Frontal cortex (tissue), 3 donors: ENCODE measurements at regions not wholly inside any gene's neighbourhood (a gene's known extent, or its start where the extent isn't known, plus 50 kb on each side); places are given as distances from the start of the nearest gene placed in this dataset.
"Not testable (repeated sequence)": the region's sequence is repeated elsewhere in the genome, so short reads cannot be mapped to it uniquely, and the experiment has no call there.

ENCODE experiments used
- DNase-seq, 2 donors: peaks; one replicate each; pipeline ENCODE4 v3.0.0; 2012; ENCODE audit warnings: low spot score in 2 of 2
- FAIRE-seq: peaks from 2 replicates; lab custom pipeline; 2012; peaks lifted over from hg19 to GRCh38; lab: Jason Lieb, UNC
- donor health status: control.
- donor health status: control.
- donor health status: control.

- FAIRE-seq (no peak), DNase-seq (no peak)
These were observed 323.9 kb upstream of the RND3 start for GRCh38 chr2:150811259-150811855.

GRCh38 chr2:150809103-150809502 lies 321.6 kb upstream of the RND3 start:
- FAIRE-seq (no peak), DNase-seq (no peak)

- DNase-seq = no peak
- no peak for FAIRE-seq
These were observed 318.9 kb upstream of the RND3 start for GRCh38 chr2:150806336-150806735.

GRCh38 chr2:150803689-150804398 lies 316.4 kb upstream of the RND3 start:
- DNase-seq = no peak
- no peak for FAIRE-seq

- FAIRE-seq (no peak), DNase-seq (no peak)
These were observed 315.2 kb upstream of the RND3 start for GRCh38 chr2:150802635-150803034.

- FAIRE-seq, DNase-seq: not testable (repeated sequence)
These were observed 308.8 kb upstream of the RND3 start for GRCh38 chr2:150796236-150796635.

GRCh38 chr2:150792780-150793300 lies 305.4 kb upstream of the RND3 start:
- DNase-seq (no peak), FAIRE-seq (no peak)

- FAIRE-seq = no peak
- no peak for DNase-seq
These were observed 304.1 kb upstream of the RND3 start for GRCh38 chr2:150791567-150791966.

- FAIRE-seq (no peak), DNase-seq (no peak)
These were observed 302.0 kb upstream of the RND3 start for GRCh38 chr2:150789376-150789905.

GRCh38 chr2:150788426-150789140 lies 301.1 kb upstream of the RND3 start:
- DNase-seq (no peak), FAIRE-seq (no peak)

- DNase-seq = no peak
- FAIRE-seq = no peak
These were observed 300.1 kb upstream of the RND3 start for GRCh38 chr2:150787353-150788093.

- DNase-seq (no peak), FAIRE-seq (no peak)
These were observed 296.9 kb upstream of the RND3 start for GRCh38 chr2:150784389-150784788.

- no peak for DNase-seq
- FAIRE-seq = no peak
These were observed 296.4 kb upstream of the RND3 start for GRCh38 chr2:150783896-150784295.

- FAIRE-seq (no peak), DNase-seq (no peak)
These were observed 295.5 kb upstream of the RND3 start for GRCh38 chr2:150783015-150783414.

GRCh38 chr2:150782613-150783012 lies 295.1 kb upstream of the RND3 start:
- DNase-seq (no peak), FAIRE-seq (no peak)

GRCh38 chr2:150781142-150781541 lies 293.7 kb upstream of the RND3 start:
- FAIRE-seq (no peak), DNase-seq (no peak)

GRCh38 chr2:150778828-150779227 lies 291.4 kb upstream of the RND3 start:
- FAIRE-seq (no peak), DNase-seq (no peak)

- FAIRE-seq = no peak
- DNase-seq = no peak
These were observed 282.0 kb upstream of the RND3 start for GRCh38 chr2:150769421-150769820.

- no peak for FAIRE-seq
These were observed 280.7 kb upstream of the RND3 start for GRCh38 chr2:150767991-150768746.

More at GRCh38 chr2:150767991-150768746, 280.7 kb upstream of the RND3 start:
- DNase-seq = no peak
